GM12873 (cell line): ENCODE measurements at regions not wholly inside any gene's neighbourhood (a gene's known extent, or its start where the extent isn't known, plus 50 kb on each side); places are given as distances from the start of the nearest gene placed in this dataset.

Source experiments
- TF ChIP-seq, protein P1 (sequence below): IDR thresholded peaks from 2 replicates; pipeline ENCODE4 v1.5.1; 2012; ENCODE audit warnings: low read depth, mild to moderate bottlenecking, moderate library complexity, low read length, control low read depth; ENCODE audit not compliant: insufficient read depth; ENCODE audit errors: missing control alignments

DNA sequence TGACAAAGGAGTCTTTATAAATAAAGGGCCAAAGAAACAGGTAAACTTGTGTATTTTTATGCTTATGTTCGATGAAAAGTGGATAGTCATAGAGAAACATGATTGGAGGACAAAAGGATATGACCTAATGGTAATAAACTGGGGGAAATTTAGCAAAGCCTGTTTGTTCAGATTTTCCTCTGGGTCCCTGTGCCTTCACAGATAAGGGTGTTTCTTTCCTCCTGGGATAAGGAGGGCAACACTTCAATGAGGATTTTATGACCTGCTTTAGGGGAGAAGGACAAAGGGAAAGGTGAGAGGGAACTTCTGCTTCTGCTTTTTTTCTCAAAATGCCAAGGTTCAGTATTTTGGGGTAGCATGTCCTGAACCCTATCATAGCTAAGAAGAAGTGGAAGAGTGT is 531.3 kb upstream of the ALCAM start:
- TF ChIP-seq, protein P1, sequence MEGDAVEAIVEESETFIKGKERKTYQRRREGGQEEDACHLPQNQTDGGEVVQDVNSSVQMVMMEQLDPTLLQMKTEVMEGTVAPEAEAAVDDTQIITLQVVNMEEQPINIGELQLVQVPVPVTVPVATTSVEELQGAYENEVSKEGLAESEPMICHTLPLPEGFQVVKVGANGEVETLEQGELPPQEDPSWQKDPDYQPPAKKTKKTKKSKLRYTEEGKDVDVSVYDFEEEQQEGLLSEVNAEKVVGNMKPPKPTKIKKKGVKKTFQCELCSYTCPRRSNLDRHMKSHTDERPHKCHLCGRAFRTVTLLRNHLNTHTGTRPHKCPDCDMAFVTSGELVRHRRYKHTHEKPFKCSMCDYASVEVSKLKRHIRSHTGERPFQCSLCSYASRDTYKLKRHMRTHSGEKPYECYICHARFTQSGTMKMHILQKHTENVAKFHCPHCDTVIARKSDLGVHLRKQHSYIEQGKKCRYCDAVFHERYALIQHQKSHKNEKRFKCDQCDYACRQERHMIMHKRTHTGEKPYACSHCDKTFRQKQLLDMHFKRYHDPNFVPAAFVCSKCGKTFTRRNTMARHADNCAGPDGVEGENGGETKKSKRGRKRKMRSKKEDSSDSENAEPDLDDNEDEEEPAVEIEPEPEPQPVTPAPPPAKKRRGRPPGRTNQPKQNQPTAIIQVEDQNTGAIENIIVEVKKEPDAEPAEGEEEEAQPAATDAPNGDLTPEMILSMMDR: no peak

DNA sequence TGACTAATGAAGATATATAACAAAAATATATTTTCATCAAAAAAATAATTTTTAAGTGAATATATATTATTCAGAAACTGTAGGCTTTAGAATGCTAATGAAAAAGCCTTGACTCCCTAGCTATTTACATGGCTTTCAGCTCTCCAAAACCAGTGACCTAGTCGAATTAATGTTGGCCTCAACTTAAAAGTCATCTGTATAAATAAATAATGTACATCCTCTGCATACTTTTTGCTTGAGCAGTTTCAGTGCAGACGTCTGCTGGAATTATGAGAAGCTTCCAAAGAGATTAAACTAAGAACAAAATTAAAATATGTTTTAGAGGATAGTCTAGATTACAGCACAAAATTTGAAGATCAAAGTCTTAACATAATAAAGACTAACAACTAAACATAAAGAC is 520.4 kb upstream of the ALCAM start:
- TF ChIP-seq, protein P1: no peak

DNA sequence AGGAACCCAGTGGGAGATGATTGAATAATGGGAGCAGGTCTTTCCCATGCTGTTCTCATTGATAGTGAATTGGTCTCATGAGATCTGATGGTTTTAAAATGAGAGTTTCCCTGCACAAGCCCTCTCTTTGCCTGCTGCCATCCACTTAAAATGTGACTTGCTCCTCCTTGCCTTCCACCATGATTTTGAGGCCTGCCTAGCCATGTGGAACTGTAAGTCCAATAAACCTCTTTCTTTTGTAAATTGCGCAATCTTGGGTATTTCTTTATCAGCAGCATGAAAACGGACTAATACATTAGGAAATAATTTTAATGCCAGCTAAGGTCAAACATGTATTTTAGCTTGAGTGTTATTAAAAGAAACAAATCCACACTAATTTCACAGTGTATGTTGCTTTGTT is 517.6 kb upstream of the ALCAM start:
- TF ChIP-seq, protein P1: no peak

DNA sequence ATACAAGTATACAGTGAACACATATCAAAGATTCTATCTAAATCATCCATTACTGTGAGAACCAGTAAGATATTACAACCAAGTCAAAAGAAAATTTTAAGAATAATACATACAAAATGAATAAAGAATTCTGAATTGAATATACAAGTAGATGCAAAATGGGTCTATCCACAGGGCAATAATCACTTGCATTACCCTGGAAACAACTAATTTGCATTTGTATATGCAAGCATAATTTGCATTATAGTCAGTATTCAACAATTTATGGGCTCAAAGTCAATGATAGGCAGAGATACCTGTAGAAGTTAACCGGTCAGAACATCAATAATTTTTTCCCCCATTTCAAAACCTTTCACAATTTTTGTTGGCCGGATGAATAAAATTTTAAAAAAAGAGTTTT is 512.2 kb upstream of the ALCAM start:
- TF ChIP-seq, protein P1: no peak

DNA sequence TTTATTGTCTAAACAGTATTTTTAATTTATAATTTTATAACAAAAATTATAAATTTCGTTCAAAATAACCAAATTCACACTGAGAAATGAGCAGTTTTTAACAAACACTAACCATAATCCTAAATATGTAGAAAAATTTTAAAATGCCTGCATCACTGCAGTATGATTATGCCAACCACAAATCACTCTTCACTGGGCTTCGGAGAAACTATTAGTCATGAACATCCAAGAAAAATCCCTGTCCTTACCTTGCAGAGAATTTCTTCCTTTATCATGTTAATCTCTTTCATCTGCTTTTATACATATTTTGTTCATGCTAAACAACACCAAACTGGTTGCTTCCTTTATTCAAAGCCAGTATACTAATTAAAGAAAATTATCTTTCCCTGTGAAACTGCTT is 511.0 kb upstream of the ALCAM start:
- TF ChIP-seq, protein P1: no peak

DNA sequence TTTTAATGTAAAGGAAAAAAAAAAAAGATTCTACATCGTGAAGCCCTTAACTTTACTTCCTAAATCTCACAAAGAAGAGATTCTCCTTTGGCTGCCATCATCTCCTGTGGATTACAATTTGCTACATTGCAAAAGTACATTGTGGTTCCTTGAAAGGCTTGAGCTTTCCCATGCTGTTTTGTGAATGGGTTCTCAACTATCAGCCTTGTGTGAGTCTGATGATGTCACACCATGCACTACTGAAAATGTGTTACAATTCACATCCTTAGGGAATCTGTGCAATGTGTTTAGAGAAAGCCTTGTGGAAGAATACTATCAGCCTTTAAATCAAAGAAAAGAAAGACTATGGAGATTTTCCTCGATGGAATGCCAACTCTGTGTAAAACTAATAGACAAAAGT is 510.0 kb upstream of the ALCAM start:
- TF ChIP-seq, protein P1: no peak

DNA sequence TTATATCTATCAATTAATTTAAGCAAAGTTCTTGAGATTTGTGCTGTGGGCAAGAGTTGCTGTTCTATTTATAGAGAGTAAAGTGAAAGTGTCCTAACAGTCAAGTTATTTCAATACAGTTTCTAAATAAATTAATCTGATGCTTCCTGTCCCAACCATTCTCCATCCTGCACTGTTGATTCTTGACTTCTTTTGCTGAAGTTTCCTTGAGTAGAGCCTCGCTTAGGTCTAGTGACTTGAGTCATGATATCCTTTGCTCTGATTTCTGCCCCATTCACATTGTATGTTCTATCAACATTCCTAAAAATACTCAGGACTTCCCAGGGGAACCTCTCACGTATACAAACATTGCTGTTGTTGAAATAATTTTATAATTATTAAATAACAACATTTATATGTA is 498.4 kb upstream of the ALCAM start:
- TF ChIP-seq, protein P1: no peak
